IMR-90 (cell line): ENCODE measurements at regions not wholly inside any gene's neighbourhood (a gene's known extent, or its start where the extent isn't known, plus 50 kb on each side); places are given as distances from the start of the nearest gene placed in this dataset.
A peak's percentile ranks its signal among the peaks of the same experiment; 100 is the strongest.

Experiments used
- BHLHE40 ChIP-seq: fragments of 150-350 bp; IDR thresholded peaks from 2 replicates; pipeline ENCODE4 v1.6.1; 2016; ENCODE audit warnings: mild to moderate bottlenecking, low read depth, low read length
- ELK1 ChIP-seq: fragments of 150-350 bp; IDR thresholded peaks from 2 replicates; pipeline ENCODE4 v1.6.1; 2016; ENCODE audit warnings: low read depth, mild to moderate bottlenecking, low read length, moderate library complexity, borderline replicate concordance
- FOS ChIP-seq: fragments of 150-350 bp; IDR thresholded peaks from 2 replicates; pipeline ENCODE4 v1.6.1; 2016; ENCODE audit warnings: low read depth, low read length
- MXI1 ChIP-seq: IDR thresholded peaks from 2 replicates; pipeline ENCODE4 v1.6.1; 2012; ENCODE audit warnings: low read depth, mild to moderate bottlenecking, low read length, moderate library complexity, borderline replicate concordance
- POLR2A ChIP-seq: IDR thresholded peaks from 2 replicates; pipeline ENCODE4 v1.6.1; 2012; ENCODE audit warnings: mild to moderate bottlenecking, low read depth, low read length
- RAD21 ChIP-seq: IDR thresholded peaks from 2 replicates; pipeline ENCODE4 v1.6.1; 2012; ENCODE audit warnings: low read length, improper control_type of control experiment
- SMC3 ChIP-seq: fragments of 150-350 bp; IDR thresholded peaks from 2 replicates; pipeline ENCODE4 v1.6.1; 2016; ENCODE audit warnings: low read depth, mild to moderate bottlenecking, antibody characterized with exemption, low read length, moderate library complexity
- TF ChIP-seq, protein P1 (sequence below): conservative IDR thresholded peaks from 2 replicates; pipeline ENCODE4 v1.5.1; 2012; ENCODE audit warnings: mild to moderate bottlenecking, low read depth, low read length, improper control_type of control experiment

DNA sequence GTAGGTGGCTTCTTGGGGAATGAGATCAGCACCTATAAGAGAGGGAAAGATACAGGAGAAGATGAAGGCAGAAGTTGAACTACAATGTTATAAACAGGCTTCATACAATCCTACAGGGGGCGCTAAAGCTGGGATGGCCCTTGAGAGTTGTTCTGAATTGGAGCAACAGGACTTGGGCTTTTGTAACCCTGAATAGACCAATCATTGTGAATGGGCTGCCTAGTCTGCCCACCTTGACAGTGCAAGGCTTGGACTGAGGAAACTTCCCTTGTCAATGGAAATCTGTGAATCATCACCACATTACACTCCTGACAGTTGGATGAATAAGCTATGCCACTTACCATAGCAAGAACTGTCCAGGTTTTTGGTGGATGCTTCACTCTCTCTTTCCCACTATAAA is 306.1 kb downstream of the KCNC2 start:
- TF ChIP-seq POLR2A = no peak
- TF ChIP-seq, protein P1, sequence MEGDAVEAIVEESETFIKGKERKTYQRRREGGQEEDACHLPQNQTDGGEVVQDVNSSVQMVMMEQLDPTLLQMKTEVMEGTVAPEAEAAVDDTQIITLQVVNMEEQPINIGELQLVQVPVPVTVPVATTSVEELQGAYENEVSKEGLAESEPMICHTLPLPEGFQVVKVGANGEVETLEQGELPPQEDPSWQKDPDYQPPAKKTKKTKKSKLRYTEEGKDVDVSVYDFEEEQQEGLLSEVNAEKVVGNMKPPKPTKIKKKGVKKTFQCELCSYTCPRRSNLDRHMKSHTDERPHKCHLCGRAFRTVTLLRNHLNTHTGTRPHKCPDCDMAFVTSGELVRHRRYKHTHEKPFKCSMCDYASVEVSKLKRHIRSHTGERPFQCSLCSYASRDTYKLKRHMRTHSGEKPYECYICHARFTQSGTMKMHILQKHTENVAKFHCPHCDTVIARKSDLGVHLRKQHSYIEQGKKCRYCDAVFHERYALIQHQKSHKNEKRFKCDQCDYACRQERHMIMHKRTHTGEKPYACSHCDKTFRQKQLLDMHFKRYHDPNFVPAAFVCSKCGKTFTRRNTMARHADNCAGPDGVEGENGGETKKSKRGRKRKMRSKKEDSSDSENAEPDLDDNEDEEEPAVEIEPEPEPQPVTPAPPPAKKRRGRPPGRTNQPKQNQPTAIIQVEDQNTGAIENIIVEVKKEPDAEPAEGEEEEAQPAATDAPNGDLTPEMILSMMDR = 0 out of 2 replicates have a peak, but pooled peaks have one; percentile 8
- no peak for TF ChIP-seq SMC3
- no peak for TF ChIP-seq ELK1
- TF ChIP-seq MXI1 = no peak
- TF ChIP-seq FOS = no peak
- TF ChIP-seq BHLHE40 = no peak
- TF ChIP-seq RAD21 = no peak
